ENCODE measurements at regions not wholly inside any gene's neighbourhood (a gene's known extent, or its start where the extent isn't known, plus 50 kb on each side); places are given as distances from the start of the nearest gene placed in this dataset.

DNA sequence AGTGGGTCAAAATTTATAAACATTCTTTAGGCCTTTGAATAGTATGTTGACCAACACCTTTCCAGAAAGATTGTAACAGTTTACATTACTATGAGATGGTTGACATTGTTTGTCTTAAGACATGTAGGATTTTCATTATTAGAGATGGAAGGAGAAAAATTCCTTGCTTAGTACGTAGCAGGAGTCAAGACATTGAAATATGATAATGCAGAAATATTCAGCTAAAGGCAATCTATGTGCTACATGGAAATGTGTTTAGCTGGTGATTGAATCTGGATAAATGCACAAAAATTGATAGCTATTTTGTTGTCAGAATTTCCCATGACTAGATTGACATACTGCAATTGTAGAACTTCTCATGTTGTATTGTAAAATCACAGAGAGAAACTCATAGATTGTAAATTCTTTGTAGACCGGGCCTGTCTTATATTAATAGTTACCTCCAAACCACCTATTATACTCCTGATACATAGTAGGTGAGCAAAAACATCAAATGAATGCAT lies 370.4 kb upstream of the CBLB start:
- Histone ChIP-seq H3K4me1 (no peaks in the 10 kb centered on the region), H4K20me1 (no peaks in the 10 kb centered on the region)
- TF ChIP-seq Cebpa-rat (IDR thresholded peaks at IDR 0.05) = no peak

DNA sequence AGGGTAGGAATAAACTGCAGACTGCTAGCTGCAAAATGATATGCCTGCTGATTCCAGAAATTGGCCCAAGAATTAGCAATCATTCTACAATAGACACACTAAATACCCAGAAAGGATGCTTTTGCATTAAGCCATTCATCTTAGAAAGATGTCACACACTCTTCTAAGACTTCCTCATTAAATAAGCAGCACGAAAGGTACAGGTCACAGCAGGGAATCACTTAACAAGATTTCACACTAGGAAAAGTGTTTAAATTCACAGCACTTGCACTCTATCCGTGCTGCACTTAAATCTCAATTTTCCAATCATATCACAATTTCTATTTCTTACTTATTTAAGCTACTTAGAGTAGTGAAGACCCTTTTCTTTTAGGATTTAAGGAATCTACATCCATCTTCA lies 372.8 kb upstream of the CBLB start:
- no peak for TF ChIP-seq Cebpa-rat (IDR thresholded peaks at IDR 0.05)
- H3K36me3 ChIP-seq = no peaks in the 10 kb centered on the region
- no peak overlapping the region for H3K27ac ChIP-seq
- H3K4me1 ChIP-seq = no peaks in the 10 kb centered on the region
- H3K27me3 ChIP-seq = no peaks in the 10 kb centered on the region
- no peak overlapping the region for H3K4me3 ChIP-seq
- H3K9me3 ChIP-seq = peaks cover 4% of the 10 kb centered on the region
- H3K9ac ChIP-seq = no peak overlapping the region
- no peak overlapping the region for H3K4me2 ChIP-seq
- no peaks in the 10 kb centered on the region for H4K20me1 ChIP-seq

More for the DNA sequence above, 370.4 kb upstream of the CBLB start:
- Histone ChIP-seq H3K9ac (no peak overlapping the region), H3K9me3 (peaks cover 7% of the 10 kb centered on the region), H3K27me3 (no peaks in the 10 kb centered on the region), H3K36me3 (no peaks in the 10 kb centered on the region), H3K4me2 (no peak overlapping the region), H3K4me3 (no peak overlapping the region), H3K27ac (no peak overlapping the region)

DNA sequence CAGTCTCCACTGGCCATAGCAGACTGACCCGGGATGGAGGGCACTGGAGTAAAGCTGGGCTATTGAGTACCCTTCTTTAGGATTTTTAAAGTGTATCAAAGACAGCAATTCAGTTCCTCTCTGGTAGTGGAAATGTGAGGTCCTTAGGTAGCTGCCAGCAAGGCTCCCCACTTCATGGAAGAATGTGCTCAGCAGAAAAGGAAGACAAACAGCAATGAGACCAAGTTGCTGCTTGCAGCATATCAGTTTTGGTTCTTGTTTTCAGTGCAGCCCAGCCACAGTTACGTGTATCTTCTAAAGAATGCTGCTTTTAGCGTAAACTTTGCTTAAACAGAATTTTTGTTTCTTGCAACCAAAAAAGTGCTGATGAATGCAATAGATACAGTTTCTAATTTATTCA lies 374.0 kb upstream of the CBLB start:
- no peak overlapping the region for H3K4me3 ChIP-seq
- H3K27me3 ChIP-seq = no peaks in the 10 kb centered on the region
- no peak for TF ChIP-seq Cebpa-rat (IDR thresholded peaks at IDR 0.05)
- H3K9ac ChIP-seq = no peak overlapping the region
- H3K9me3 ChIP-seq = no peaks in the 10 kb centered on the region
- no peak overlapping the region for H3K4me2 ChIP-seq
- H4K20me1 ChIP-seq = no peaks in the 10 kb centered on the region
- H3K4me1 ChIP-seq = no peaks in the 10 kb centered on the region
- H3K27ac ChIP-seq = no peak overlapping the region
- H3K36me3 ChIP-seq = no peaks in the 10 kb centered on the region

DNA sequence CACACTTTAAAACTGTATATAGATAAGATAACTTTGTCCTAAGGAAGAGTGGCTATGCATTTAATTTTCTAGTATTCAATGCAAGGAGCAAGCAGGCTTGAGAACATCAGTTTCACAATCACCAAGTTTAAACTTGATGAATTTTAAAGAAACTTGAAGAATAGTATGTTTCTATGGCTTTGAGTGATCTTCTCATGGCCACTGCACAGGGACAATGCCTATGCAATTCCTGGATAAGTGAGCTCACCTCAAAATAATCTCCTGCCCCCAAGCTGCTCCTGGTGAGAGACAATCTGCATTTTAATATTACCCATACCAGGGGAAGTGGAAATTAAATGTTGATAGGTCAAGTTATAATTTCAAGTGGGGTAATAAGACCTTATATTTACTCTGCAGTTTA lies 376.6 kb upstream of the CBLB start:
- H4K20me1 ChIP-seq = no peaks in the 10 kb centered on the region
- TF ChIP-seq Cebpa-rat (IDR thresholded peaks at IDR 0.05) = no peak
- no peak overlapping the region for H3K9ac ChIP-seq
- H3K9me3 ChIP-seq = no peaks in the 10 kb centered on the region
- H3K4me2 ChIP-seq = no peak overlapping the region
- no peak overlapping the region for H3K27ac ChIP-seq
- H3K4me1 ChIP-seq = no peaks in the 10 kb centered on the region
- no peak overlapping the region for H3K4me3 ChIP-seq
- H3K27me3 ChIP-seq = no peaks in the 10 kb centered on the region
- no peaks in the 10 kb centered on the region for H3K36me3 ChIP-seq

DNA sequence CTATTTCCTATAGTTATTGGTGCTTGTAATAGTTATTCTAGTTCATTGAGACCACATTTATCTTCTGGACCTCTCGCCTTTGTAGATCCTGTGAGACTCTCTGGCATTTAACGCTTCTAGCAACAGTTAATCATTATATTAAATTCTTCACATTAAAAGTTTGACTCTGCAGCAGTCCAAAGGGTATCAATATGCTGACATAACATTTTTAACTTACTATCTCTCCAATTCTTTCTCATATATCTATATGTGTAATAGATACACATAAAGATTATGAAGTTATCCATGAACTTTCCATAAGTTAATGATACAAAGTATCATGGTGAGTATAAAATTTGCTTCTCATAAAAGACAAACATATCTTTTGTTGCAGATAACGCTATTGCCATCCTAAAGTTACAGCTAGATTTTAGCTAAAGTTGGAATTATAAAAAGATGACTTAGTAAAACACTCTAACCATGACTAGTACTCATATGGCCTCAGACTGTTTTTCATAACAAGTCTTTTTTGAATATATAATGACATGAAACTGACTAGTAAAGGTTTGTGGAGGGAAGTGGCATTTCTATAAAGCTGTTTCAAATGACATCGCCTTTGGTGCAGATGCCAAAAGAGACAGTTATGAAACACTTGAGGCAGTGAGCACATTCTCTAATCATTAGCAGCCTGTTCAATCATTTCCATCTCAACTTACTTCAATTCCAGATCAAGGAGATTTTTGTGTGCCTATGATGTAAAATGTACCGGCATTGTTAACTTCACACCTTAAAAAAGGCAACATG lies 379.3 kb upstream of the CBLB start:
- Histone ChIP-seq H3K4me2 (no peak overlapping the region), H3K27ac (no peak overlapping the region), H3K27me3 (no peaks in the 10 kb centered on the region), H3K9ac (no peak overlapping the region), H3K36me3 (no peaks in the 10 kb centered on the region), H3K9me3 (peaks cover 12% of the 10 kb centered on the region), H3K4me3 (no peak overlapping the region), H3K4me1 (no peaks in the 10 kb centered on the region), H4K20me1 (no peaks in the 10 kb centered on the region)
- TF ChIP-seq Cebpa-rat (IDR thresholded peaks at IDR 0.05) = no peak

DNA sequence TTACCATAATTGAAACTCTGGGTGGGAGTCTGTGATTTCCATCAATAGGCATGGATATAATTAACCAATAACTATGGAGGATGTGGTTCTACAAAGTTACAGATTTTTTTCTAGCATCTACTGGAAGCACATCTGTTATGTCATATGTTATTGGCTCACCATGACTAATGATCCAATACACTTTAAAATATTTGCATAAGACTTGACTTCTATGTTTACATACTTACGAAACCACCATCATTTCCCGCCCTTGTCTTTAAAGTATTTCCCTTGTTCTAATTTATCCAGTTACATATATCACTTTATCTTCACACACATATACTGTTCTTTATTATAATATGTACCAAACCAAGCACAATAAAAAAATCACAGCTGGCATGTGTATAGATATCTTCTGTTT lies 380.3 kb upstream of the CBLB start:
- no peaks in the 10 kb centered on the region for H3K27me3 ChIP-seq
- no peak overlapping the region for H3K27ac ChIP-seq
- no peaks in the 10 kb centered on the region for H4K20me1 ChIP-seq
- H3K9ac ChIP-seq = no peak overlapping the region
- TF ChIP-seq Cebpa-rat (IDR thresholded peaks at IDR 0.05) = no peak
- H3K4me3 ChIP-seq = no peak overlapping the region
- H3K9me3 ChIP-seq = peaks cover 12% of the 10 kb centered on the region
- no peaks in the 10 kb centered on the region for H3K4me1 ChIP-seq
- no peak overlapping the region for H3K4me2 ChIP-seq
- H3K36me3 ChIP-seq = no peaks in the 10 kb centered on the region

DNA sequence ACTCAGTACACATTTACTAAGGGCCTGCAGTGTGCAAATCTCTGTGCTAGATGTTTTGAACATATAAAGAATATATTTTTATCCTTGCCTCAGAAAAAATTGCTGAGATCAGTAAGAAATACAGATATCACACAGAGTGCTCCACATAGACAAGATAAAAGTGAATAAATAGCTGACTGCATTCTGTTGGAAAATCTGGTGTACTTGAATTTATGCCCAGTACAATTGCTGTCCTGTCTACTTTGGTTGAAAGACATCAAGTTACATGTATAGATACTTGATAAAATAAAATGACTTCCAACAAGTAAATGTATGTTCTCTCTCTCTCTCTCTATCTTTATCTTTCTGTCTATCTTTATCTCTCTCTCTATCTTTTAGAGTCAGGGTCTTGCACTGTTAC lies 381.2 kb upstream of the CBLB start:
- Histone ChIP-seq H3K4me2 (no peak overlapping the region), H3K36me3 (no peaks in the 10 kb centered on the region), H3K4me3 (no peak overlapping the region), H3K9ac (no peak overlapping the region), H3K27me3 (no peaks in the 10 kb centered on the region), H3K9me3 (peaks cover 12% of the 10 kb centered on the region), H4K20me1 (no peaks in the 10 kb centered on the region), H3K4me1 (no peaks in the 10 kb centered on the region), H3K27ac (no peak overlapping the region)
- TF ChIP-seq Cebpa-rat (IDR thresholded peaks at IDR 0.05) = no peak

DNA sequence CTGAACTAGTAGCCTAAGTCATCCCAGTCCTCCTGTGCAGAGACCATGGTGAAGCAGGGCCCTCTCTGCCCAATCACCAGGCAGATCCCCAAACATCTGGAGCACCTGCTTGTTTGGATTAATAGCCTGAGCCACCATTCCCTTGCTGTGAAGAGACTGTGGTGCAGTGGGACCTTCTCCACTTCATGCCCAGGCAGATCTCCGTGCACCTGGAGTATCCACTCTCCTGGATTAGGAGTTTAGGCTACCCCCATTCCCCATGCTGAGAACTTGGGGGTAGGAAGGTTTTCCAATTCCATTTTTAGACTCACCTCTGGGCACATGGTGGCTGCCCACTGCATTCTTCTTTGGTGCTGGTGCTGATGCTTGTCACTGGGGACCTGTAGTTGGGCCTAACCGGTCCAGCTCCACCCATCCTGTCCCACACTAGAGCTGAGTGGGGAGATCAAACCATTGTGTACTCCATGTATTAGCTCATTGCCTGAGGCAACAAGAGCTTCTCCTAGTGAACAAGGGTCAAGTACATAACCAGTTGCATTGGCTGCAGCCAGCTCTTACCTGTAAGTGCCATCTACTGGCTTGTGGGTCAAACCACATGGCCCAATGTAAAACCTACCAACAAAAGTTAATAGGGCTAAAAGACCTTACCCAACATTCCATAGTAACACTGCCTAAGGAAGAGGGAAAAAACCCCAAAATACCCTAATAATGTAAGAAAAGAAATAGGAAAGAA lies 382.5 kb upstream of the CBLB start:
- Histone ChIP-seq H3K4me2 (no peak overlapping the region), H3K36me3 (no peaks in the 10 kb centered on the region), H3K27ac (no peak overlapping the region), H3K4me3 (no peak overlapping the region), H3K9me3 (peaks cover 12% of the 10 kb centered on the region), H3K9ac (no peak overlapping the region), H3K4me1 (no peaks in the 10 kb centered on the region), H4K20me1 (no peaks in the 10 kb centered on the region), H3K27me3 (no peaks in the 10 kb centered on the region)
- TF ChIP-seq Cebpa-rat (IDR thresholded peaks at IDR 0.05) = no peak

DNA sequence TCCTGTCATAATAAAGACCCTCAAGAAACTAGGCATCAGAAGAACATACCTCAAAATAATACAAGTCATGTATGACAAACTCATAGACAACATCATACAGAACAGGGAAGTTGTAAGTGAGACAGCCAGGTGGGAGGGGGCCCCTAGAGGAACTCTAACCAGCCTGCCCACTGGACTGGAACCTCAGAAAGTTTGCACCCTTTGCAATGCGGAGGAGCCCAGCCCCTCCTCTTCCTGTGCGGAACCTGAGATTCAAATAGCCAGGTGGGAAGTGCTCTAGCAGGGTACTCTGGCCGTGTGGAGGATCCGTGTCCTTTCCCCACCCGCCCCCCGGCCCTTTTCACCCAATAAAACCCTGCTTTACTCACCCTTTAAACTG lies 387.0 kb upstream of the CBLB start:
- Histone ChIP-seq H3K36me3 (no peaks in the 10 kb centered on the region), H3K27ac (no peak overlapping the region), H3K27me3 (no peaks in the 10 kb centered on the region), H3K9ac (no peak overlapping the region), H4K20me1 (no peaks in the 10 kb centered on the region), H3K4me2 (no peak overlapping the region), H3K4me1 (no peaks in the 10 kb centered on the region), H3K4me3 (no peak overlapping the region), H3K9me3 (peaks cover 11% of the 10 kb centered on the region)
- TF ChIP-seq Cebpa-rat (IDR thresholded peaks at IDR 0.05) = no peak

DNA sequence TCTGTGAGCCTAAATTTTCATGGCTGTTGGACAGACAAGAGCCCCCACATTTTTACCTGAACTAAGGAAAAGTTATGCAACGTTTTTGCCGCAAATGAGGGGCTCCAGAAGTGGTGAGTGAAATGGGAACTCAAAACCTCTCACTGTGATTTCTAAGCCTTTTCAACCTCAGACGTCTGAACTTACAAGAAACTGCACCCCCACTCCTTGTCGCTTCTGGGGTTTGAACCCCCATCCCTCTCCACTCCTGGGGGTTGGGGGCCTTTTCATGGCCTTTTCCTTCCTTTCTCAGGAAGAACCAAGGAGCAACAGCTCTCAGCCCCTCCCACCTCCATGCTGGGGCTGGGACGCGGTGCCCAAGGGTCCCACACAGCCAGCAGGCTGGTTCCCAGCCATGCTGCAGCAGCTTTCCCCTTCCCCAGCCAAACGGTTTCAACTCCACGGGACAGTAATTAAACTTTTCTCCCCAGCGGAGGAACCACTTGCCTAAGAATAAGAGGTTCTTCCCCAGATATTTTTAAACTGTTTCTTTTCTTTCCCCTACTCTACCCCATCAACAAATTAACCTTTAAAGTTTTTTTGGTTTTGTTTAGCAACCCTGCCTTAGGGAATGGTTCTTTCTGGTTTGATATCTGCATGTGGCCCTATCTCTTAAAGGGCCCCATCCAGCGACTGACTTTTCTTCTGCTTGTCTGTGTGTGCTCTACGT lies 387.6 kb upstream of the CBLB start:
- Histone ChIP-seq H4K20me1 (no peaks in the 10 kb centered on the region), H3K9me3 (peaks cover 6% of the 10 kb centered on the region), H3K4me1 (no peaks in the 10 kb centered on the region), H3K9ac (no peak overlapping the region), H3K36me3 (no peaks in the 10 kb centered on the region), H3K4me2 (no peak overlapping the region), H3K27me3 (no peaks in the 10 kb centered on the region), H3K27ac (no peak overlapping the region), H3K4me3 (no peak overlapping the region)
- TF ChIP-seq Cebpa-rat (IDR thresholded peaks at IDR 0.05) = no peak

Data from BLaER1 (cell line).